ENCODE measurements at regions not wholly inside any gene's neighbourhood (a gene's known extent, or its start where the extent isn't known, plus 50 kb on each side); places are given as distances from the start of the nearest gene placed in this dataset.
"Not testable (repeated sequence)": the region's sequence is repeated elsewhere in the genome, so short reads cannot be mapped to it uniquely, and the experiment has no call there.

GRCh38 chr13:74266309-74266708 lies 132.1 kb upstream of the KLF12 start (continued):
- TF ChIP-seq USF2 (IDR thresholded peaks at IDR 0.05; ENCODE audit: borderline replicate concordance, low read depth, low read length) (no peak), EZH2phosphoT487 (IDR thresholded peaks at IDR 0.05; ENCODE audit: borderline replicate concordance, low read depth) (no peak), FOXM1 (IDR thresholded peaks at IDR 0.05; ENCODE audit: low read depth) (no peak), RAD21 (IDR thresholded peaks at IDR 0.05; ENCODE audit: low read length) (no peak)

- H3K79me2 ChIP-seq (ENCODE audit: insufficient read depth) = no peaks in the 10 kb centered on the region
- H3K9me3 ChIP-seq = no peaks in the 10 kb centered on the region
- H3F3A ChIP-seq (replicated peaks; ENCODE audit: insufficient read depth) = no peaks in the 10 kb centered on the region
- H3K27ac ChIP-seq (ENCODE audit: low read depth in 2 of 2, low read length in 1 of 2) = no peak overlapping the region
- H3K4me3 ChIP-seq (ENCODE audit: low read depth in 2 of 2, low read length in 1 of 2) = no peak overlapping the region
- H3K36me3 ChIP-seq (replicated peaks in 1 of 2; ENCODE audit: control insufficient read depth in 1 of 2, insufficient read depth in 2 of 2, low read length in 1 of 2) = no peaks in the 10 kb centered on the region
- no peak overlapping the region for H2AFZ ChIP-seq (ENCODE audit: low read depth)
- no peak for DNase-seq
- TF ChIP-seq USF2 (IDR thresholded peaks at IDR 0.05; ENCODE audit: borderline replicate concordance, low read depth, low read length) (no peak), SIN3A (IDR thresholded peaks at IDR 0.05; ENCODE audit: borderline replicate concordance, low read depth, low read length) (no peak), MXI1 (IDR thresholded peaks at IDR 0.05; ENCODE audit: low read depth, low read length) (no peak), EZH2phosphoT487 (IDR thresholded peaks at IDR 0.05; ENCODE audit: borderline replicate concordance, low read depth) (no peak), CTCF (IDR thresholded peaks at IDR 0.05) (no peak), SMC3 (IDR thresholded peaks at IDR 0.05; ENCODE audit: low read depth, low read length) (no peak), MEF2A (IDR thresholded peaks at IDR 0.05; ENCODE audit: borderline replicate concordance, low read depth) (no peak), NFIC (IDR thresholded peaks at IDR 0.05; ENCODE audit: borderline replicate concordance) (no peak), POLR2AphosphoS5 (IDR thresholded peaks at IDR 0.05; ENCODE audit: low read depth, low read length) (no peak), RCOR1 (IDR thresholded peaks at IDR 0.05; ENCODE audit: low read length) (no peak), JUND (IDR thresholded peaks at IDR 0.05) (no peak), FOXJ3 (CRISPR knock-in tag; IDR thresholded peaks at IDR 0.05) (no peak)
- CTCF ChIA-PET = no interaction called here
- H3K9ac ChIP-seq = no peak overlapping the region
- no peaks in the 10 kb centered on the region for H3K9me2 ChIP-seq
- no peaks in the 10 kb centered on the region for H3K4me1 ChIP-seq (ENCODE audit: control insufficient read depth in 1 of 2, insufficient read depth in 2 of 2, low read depth in 1 of 2, low read length in 1 of 2)
- H4K20me1 ChIP-seq (ENCODE audit: insufficient read depth) = no peaks in the 10 kb centered on the region
- H3K4me2 ChIP-seq = no peak overlapping the region
- H3K27me3 ChIP-seq (ENCODE audit: insufficient read depth) = no peaks in the 10 kb centered on the region
- POLR2A ChIA-PET = no interaction called here
Observed at GRCh38 chr13:74264333-74264732, 130.1 kb upstream of the KLF12 start.

- CTCF ChIA-PET = interaction anchor here (1.0 kb wide), 1 partner anchor 26 kb away, joined by 3 read pairs; no protein-coding TSS in a partner anchor
- H2AFZ ChIP-seq (ENCODE audit: low read depth); H3K9me3 ChIP-seq; H4K20me1 ChIP-seq (ENCODE audit: insufficient read depth); H3K9ac ChIP-seq; POLR2A ChIA-PET; H3K4me2 ChIP-seq; H3K4me3 ChIP-seq (ENCODE audit: low read depth in 2 of 2, low read length in 1 of 2); H3K27ac ChIP-seq (ENCODE audit: low read depth in 2 of 2, low read length in 1 of 2); H3F3A ChIP-seq (replicated peaks; ENCODE audit: insufficient read depth); H3K9me2 ChIP-seq; H3K36me3 ChIP-seq (replicated peaks in 1 of 2; ENCODE audit: control insufficient read depth in 1 of 2, insufficient read depth in 2 of 2, low read length in 1 of 2); H3K79me2 ChIP-seq (ENCODE audit: insufficient read depth); DNase-seq; H3K27me3 ChIP-seq (ENCODE audit: insufficient read depth): not testable (repeated sequence)
- H3K4me1 ChIP-seq (ENCODE audit: control insufficient read depth in 1 of 2, insufficient read depth in 2 of 2, low read depth in 1 of 2, low read length in 1 of 2) = peaks cover 0 to 10% of the 10 kb centered on the region in 2 experiments; a peak in 2 of 4 replicates
- 93% methylated on average over 3 of the region's 3 CpGs for WGBS (ENCODE audit: low lambda C conversion rate)
Observed at GRCh38 chr13:74260420-74260819, 126.2 kb upstream of the KLF12 start.
